Activated CD4-positive, alpha-beta memory T cell treated with anti-CD3 and anti-CD28 coated beads, Interleukin-2, amount 10 ng/mL, durations not matched to agents 7 days and 5 days (primary cell): ENCODE measurements at regions not wholly inside any gene's neighbourhood (a gene's known extent, or its start where the extent isn't known, plus 50 kb on each side); places are given as distances from the start of the nearest gene placed in this dataset.
"Not testable (repeated sequence)": the region's sequence is repeated elsewhere in the genome, so short reads cannot be mapped to it uniquely, and the experiment has no call there.

ENCODE experiments used
- CTCF ChIA-PET: fragments of 350-600 bp; sonication (Branson Sonifier 250); formaldehyde crosslinking; loops from one replicate; lab custom pipeline; 2021; ENCODE audit warnings: antibody characterized with exemption, inconsistent platforms; lab: Charles Lee
- POLR2A ChIA-PET: fragments of 350-600 bp; sonication (Branson Sonifier 250); formaldehyde crosslinking; loops from one replicate; lab custom pipeline; 2021; ENCODE audit warnings: antibody characterized with exemption; lab: Charles Lee
- DNase-seq: peaks from one replicate; pipeline ENCODE4 v3.0.0-alpha.2; 2020
- H3K27ac Mint-ChIP-seq: one replicate; pipeline ENCODE4 v1.8.0; 2021; ENCODE audit warnings: mild to moderate bottlenecking, mixed read lengths
- H3K27me3 Mint-ChIP-seq: one replicate; pipeline ENCODE4 v1.8.0; 2021; ENCODE audit warnings: mixed read lengths
- H3K36me3 Mint-ChIP-seq: one replicate; pipeline ENCODE4 v1.8.0; 2021; ENCODE audit warnings: low read depth, mixed read lengths
- H3K4me1 Mint-ChIP-seq: one replicate; pipeline ENCODE4 v1.8.0; 2021; ENCODE audit warnings: mixed read lengths
- H3K4me3 Mint-ChIP-seq: one replicate; pipeline ENCODE4 v1.8.0; 2021; ENCODE audit warnings: mild to moderate bottlenecking, mixed read lengths
- H3K9me3 Mint-ChIP-seq: one replicate; pipeline ENCODE4 v1.8.0; 2021; ENCODE audit warnings: mixed read lengths

DNA sequence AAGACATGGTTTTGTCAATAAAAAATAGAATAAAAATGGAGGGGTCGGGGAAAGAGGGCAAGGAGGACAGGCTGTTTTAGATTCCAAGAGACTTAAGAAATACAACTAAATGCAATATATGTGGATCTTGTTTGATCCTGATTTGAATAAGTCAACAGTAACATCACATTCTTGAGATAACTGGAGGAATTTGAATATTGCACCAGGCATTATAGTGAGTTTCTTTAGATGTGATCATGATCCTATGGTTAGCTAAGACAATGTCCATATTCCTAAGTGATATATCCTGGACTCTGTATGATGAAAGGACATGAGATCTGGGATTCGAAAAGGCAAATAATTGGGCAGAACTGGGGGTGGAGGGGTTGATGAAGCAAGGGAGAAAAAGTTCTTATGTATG, 311.8 kb downstream of the PLPP3 start:
- Mint-ChIP-seq H3K27me3 (no peaks in the 10 kb centered on the region), H3K9me3 (no peaks in the 10 kb centered on the region), H3K36me3 (no peaks in the 10 kb centered on the region), H3K4me1 (no peaks in the 10 kb centered on the region), H3K27ac (no peak overlapping the region), H3K4me3 (no peak overlapping the region)
- ChIA-PET CTCF (no interaction called here), POLR2A (no interaction called here)
- DNase-seq: no peak

DNA sequence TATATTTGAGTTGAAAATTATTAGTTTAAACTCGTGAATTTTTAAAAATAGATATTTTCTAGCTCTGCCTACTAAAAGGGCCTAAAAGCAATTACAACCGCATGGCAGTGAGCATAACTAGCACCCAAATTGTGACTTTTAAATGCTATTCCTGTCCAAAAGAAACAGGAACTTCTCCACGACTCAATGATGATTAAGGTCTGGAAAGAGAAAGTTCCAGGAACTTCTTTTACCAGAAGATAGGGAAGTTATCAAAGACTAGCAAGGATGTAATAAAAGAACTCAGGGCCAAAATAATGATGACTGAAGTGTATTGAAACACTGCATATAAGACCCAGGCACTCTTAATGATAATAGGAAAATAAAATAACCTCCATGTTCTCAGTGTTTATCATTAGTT, 313.0 kb downstream of the PLPP3 start:
- no peak for DNase-seq
- Mint-ChIP-seq H3K4me1 (no peaks in the 10 kb centered on the region), H3K36me3 (no peaks in the 10 kb centered on the region), H3K27me3 (no peaks in the 10 kb centered on the region), H3K4me3 (no peak overlapping the region), H3K27ac (no peak overlapping the region), H3K9me3 (peaks cover 2% of the 10 kb centered on the region)
- CTCF ChIA-PET: no interaction called here
- POLR2A ChIA-PET: no interaction called here

DNA sequence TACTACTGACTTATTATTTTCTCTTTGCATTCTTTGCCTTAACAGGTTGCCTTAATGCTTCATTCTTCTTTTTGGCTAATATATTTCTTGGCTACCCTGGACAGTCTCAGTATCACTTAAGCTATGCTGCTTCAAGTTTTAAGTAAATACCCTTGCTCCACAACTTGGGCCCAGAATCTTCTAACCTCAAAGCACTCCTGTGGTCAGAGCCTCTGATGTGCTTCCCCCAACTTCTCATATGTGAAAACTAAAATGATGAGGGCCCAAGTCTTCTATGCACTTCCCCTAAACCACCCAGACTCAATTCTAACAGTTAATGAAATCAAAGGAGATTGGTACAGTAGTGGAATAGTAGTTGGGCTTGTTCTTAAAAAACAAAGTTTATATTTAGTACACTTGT, 314.1 kb downstream of the PLPP3 start:
- Mint-ChIP-seq H3K27ac (no peak overlapping the region), H3K36me3 (no peaks in the 10 kb centered on the region), H3K4me1 (no peaks in the 10 kb centered on the region), H3K9me3 (peaks cover 2% of the 10 kb centered on the region), H3K27me3 (no peaks in the 10 kb centered on the region), H3K4me3 (no peak overlapping the region)
- ChIA-PET CTCF (no interaction called here), POLR2A (no interaction called here)
- DNase-seq: no peak

DNA sequence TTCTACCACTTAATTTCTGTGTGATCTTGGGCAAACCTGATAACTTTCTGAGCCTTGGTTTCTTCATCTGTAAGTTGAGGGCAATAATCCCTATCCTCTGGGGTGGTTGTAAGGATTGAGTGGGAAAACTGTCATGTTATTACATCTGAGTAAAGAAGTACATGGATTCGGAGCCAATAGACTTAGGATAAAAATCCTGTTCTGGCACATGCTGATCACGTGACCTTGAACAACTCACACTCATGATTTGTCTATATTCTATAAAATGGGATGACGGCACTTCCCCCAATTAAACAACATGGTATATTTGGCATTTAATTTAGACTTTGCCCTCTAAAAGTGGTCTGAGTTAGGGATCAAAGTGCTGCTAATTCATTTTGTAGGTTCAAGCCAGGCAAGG, 315.5 kb downstream of the PLPP3 start:
- POLR2A ChIA-PET: interaction anchor here (0.6 kb wide), 1 partner anchor 118 kb away, joined by 3 read pairs; no protein-coding TSS in a partner anchor
- Mint-ChIP-seq H3K4me1 (no peaks in the 10 kb centered on the region), H3K9me3 (peaks cover 2% of the 10 kb centered on the region), H3K4me3 (no peak overlapping the region), H3K36me3 (no peaks in the 10 kb centered on the region), H3K27ac (no peak overlapping the region), H3K27me3 (no peaks in the 10 kb centered on the region)
- CTCF ChIA-PET: no interaction called here
- no peak for DNase-seq

DNA sequence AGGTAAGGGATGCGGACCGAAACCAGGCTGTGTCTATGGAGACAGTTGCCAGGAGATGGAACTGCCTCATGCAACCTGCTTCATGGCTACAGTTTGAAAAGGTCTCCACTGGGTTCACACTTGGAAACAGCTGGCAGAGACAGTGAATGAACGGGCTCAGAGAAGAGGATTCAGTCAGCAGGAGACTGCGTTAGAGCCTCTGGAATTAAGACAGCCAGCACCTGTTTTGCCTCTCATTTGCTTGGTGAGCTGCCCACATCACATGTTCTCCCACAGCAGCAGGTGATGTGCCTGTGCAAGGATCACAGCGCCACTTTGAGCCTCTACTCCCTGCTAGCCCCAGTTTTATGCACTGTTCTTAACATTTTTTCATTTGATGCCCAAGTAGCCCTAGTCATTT, 321.0 kb downstream of the PLPP3 start:
- Mint-ChIP-seq H3K4me1 (no peaks in the 10 kb centered on the region), H3K27me3 (no peaks in the 10 kb centered on the region), H3K9me3 (peaks cover 2% of the 10 kb centered on the region), H3K4me3 (no peak overlapping the region), H3K27ac (no peak overlapping the region), H3K36me3 (no peaks in the 10 kb centered on the region)
- POLR2A ChIA-PET: no interaction called here
- no peak for DNase-seq
- CTCF ChIA-PET: no interaction called here

DNA sequence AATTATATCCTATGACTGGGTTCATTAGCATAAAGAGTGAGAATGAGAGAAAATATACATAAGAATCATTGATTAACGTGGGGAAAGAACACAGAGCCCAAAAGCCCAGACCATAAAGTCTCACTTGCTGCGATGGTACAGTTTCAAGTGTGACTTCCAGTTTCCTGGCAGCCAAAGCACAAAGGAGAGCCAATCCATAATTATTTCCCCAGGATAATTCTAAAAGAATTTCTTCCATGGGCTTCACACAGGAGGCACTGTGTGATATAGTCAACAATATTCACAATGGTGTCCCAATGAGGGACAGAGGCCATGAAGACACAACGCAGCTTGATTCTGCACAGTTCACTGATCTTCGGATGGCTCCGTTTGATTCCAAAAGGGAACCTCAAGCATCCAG, 321.6 kb downstream of the PLPP3 start:
- Mint-ChIP-seq H3K4me1 (no peaks in the 10 kb centered on the region), H3K9me3 (peaks cover 2% of the 10 kb centered on the region), H3K27ac (no peak overlapping the region), H3K27me3 (no peaks in the 10 kb centered on the region), H3K36me3 (no peaks in the 10 kb centered on the region), H3K4me3 (no peak overlapping the region)
- no peak for DNase-seq
- POLR2A ChIA-PET: no interaction called here
- CTCF ChIA-PET: no interaction called here

DNA sequence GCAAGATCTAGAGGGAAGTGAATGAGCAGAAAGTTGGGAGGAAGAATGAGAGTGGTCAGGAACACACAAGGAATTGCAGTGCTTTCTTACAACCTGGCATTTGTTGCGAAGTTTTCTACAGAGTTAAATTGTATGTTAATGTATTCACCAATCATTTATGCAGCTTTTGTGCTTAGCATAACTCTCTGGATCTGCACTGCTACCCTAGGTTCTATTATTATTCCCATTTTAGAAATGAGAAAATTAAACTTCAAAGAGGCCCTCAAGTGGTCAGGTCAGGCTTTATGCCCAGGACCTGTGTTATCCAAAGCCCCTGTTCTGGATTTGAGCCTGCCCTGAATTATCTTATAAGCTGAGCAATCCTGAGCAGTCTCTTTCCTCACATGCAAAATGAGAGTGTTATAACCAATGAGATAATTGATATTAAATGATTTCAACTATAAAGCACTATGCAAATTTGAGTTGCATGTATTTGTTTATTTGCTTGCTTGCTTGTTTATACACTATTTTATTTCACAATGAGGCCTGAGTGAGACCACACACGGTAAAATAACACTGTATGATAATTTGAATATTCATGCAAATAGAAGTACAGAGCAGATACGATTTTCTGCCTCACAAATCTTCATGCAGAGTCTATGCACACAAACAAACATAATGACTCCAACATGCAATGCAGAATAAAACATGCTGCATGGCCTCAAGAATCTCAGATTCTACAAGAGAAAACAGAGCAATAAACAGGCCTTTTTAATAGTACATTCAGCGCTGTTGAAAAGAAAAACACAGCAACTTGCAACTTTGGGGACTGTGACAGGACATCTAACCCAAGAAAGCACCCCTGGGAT, 323.0 kb downstream of the PLPP3 start:
- H3K4me3 Mint-ChIP-seq: no peak overlapping the region

DNA sequence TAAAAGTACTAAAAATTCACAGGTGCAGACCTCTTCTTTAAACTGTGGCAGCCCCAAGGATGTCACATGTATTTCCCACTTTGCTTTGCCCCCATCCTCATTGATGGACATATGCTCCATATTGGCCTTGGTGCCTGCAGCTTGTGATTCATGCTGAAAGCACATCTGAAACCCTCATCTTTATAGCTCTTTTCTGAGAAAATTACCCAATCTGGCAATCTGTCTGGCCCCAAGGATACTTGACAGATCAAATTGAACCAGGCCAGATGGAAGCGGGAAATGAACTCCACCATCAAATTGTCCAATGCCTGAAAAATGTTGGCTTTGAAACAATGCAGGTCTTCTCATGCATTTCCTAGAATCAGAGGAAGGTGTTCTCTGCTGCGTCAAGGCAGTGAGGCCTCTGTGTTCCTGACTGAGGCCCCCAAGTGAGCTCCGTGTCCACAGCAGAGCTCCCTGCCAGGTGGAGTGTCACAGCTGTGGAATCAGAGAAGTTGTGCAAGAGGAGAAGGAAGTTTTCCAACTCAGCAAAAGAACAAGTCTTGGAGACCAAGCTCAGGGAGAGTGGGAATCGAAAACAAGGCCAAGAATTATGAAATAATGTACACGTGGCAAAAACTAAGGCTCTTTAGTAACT, 323.7 kb downstream of the PLPP3 start:
- DNase-seq: no peak
- no peaks in the 10 kb centered on the region for H3K4me1 Mint-ChIP-seq
- no peaks in the 10 kb centered on the region for H3K27me3 Mint-ChIP-seq
- H3K9me3 Mint-ChIP-seq: no peaks in the 10 kb centered on the region
- H3K4me3 Mint-ChIP-seq: no peak overlapping the region
- ChIA-PET CTCF (no interaction called here), POLR2A (no interaction called here)
- H3K27ac Mint-ChIP-seq: no peak overlapping the region
- no peaks in the 10 kb centered on the region for H3K36me3 Mint-ChIP-seq

More for the DNA sequence above, 323.0 kb downstream of the PLPP3 start:
- POLR2A ChIA-PET: no interaction called here
- Mint-ChIP-seq H3K36me3 (no peaks in the 10 kb centered on the region), H3K9me3 (no peaks in the 10 kb centered on the region), H3K4me1 (no peaks in the 10 kb centered on the region), H3K27ac (no peak overlapping the region), H3K27me3 (no peaks in the 10 kb centered on the region)
- DNase-seq: no peak
- CTCF ChIA-PET: no interaction called here

DNA sequence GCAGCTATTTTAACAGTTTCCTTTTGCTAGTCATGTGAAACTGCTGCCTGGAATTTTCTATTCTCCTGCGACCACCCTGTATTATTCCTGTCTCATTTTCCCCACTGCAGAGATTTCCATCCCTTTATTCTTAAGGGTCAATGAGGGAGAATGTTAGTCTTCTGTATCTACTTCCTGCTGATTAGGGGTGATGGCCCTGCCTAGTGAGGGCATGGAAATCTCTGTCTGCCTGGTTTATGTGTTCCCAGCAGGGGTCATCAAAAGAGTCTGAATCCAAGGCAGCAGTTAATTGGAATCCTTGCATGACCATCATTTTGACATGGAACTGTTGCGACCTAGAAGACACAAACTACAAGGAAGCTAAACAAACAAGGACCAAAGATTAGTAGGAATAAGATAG, 325.2 kb downstream of the PLPP3 start:
- ChIA-PET CTCF (no interaction called here), POLR2A (no interaction called here)
- Mint-ChIP-seq H3K27ac (no peak overlapping the region), H3K4me3 (no peak overlapping the region), H3K9me3 (no peaks in the 10 kb centered on the region), H3K36me3 (no peaks in the 10 kb centered on the region), H3K4me1 (no peaks in the 10 kb centered on the region), H3K27me3 (no peaks in the 10 kb centered on the region)
- DNase-seq: no peak

DNA sequence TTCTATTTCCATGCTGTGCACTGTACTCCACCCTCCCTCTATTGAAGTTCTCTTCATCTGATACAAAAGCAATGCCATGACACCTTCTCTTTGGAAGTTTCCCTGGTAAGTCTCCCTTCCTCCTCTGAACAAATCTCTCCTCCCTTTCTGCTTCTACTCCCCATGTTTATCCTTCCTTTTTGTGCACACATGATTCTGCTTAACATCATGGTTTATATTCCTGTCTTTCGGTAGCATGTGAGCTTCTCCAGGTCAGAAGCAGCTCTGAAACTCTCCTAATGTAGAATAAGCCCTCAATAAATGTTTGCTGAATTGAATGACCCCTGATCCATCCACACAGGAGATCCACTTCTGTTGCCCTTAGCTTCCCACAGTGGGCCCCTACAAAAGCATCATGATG, 328.6 kb downstream of the PLPP3 start:
- Mint-ChIP-seq H3K4me3 (no peak overlapping the region), H3K9me3 (peaks cover 5% of the 10 kb centered on the region), H3K36me3 (no peaks in the 10 kb centered on the region), H3K27ac (no peak overlapping the region), H3K4me1 (no peaks in the 10 kb centered on the region), H3K27me3 (no peaks in the 10 kb centered on the region)
- POLR2A ChIA-PET: no interaction called here
- CTCF ChIA-PET: no interaction called here
- no peak for DNase-seq

DNA sequence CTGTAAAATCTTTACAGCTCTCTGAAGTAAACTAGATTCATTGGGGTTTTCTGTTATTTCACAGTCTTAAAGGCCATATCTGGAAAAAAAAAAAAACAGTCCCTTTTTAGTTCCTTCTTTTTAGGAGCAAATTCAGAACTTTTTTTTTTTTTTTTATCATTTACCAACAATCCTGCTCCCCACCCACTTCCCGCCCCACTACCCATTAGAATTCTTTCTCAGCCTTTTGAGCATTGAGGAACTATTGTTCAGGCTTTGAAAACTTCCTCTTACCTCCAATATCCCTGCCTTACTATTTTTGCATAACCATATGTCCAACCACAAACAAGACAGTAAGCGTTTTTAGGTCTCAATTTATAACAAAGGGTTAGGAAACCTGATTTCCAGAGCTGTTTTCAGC, 330.1 kb downstream of the PLPP3 start:
- CTCF ChIA-PET: no interaction called here
- Mint-ChIP-seq H3K27ac (no peak overlapping the region), H3K4me3 (no peak overlapping the region), H3K36me3 (no peaks in the 10 kb centered on the region), H3K9me3 (peaks cover 5% of the 10 kb centered on the region), H3K27me3 (no peaks in the 10 kb centered on the region), H3K4me1 (no peaks in the 10 kb centered on the region)
- POLR2A ChIA-PET: no interaction called here
- DNase-seq: no peak

DNA sequence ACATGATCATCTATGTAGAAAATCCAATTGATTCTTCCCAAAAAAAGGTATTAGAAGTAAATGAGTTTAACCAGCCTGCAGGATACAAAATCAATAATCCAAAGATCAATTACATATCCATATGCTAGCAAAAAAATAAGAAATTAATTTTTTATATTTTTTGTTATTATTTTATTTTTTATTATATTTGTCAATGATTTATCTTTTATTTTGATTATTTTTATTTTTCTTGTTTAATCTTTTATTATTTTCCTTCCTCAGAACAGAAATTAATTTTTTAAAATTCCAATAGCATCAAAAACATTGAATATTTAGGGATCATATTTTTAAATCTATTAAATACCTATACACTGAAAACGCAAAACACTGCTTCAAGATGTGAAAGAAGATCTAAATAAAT, 331.2 kb downstream of the PLPP3 start:
- Mint-ChIP-seq H3K9me3 (peaks cover 5% of the 10 kb centered on the region), H3K27ac (no peak overlapping the region), H3K36me3 (no peaks in the 10 kb centered on the region), H3K4me1 (no peaks in the 10 kb centered on the region), H3K27me3 (no peaks in the 10 kb centered on the region), H3K4me3 (no peak overlapping the region)
- POLR2A ChIA-PET: no interaction called here
- CTCF ChIA-PET: no interaction called here
- DNase-seq: no peak

DNA sequence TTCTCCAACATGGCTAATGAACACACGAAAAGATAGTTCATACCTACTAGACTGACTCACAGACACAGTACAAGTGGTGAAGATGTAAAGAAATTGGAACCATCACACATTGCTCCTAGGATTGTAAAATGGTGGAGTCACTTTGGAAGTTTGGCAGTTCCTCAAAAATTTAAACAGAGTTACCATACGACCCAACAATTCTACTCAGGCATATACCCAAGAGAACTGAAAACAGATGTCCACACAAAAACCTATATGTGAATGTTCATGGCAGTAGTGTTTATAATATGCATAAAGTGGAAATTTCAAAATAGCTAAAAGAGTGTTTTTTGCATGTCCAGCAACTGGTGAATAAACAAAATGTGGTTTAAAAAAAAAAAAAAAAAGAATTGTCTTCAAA, 332.6 kb downstream of the PLPP3 start:
- H3K27me3 Mint-ChIP-seq, POLR2A ChIA-PET, H3K4me3 Mint-ChIP-seq, H3K27ac Mint-ChIP-seq, H3K9me3 Mint-ChIP-seq, CTCF ChIA-PET, H3K36me3 Mint-ChIP-seq, DNase-seq, H3K4me1 Mint-ChIP-seq: not testable (repeated sequence)

DNA sequence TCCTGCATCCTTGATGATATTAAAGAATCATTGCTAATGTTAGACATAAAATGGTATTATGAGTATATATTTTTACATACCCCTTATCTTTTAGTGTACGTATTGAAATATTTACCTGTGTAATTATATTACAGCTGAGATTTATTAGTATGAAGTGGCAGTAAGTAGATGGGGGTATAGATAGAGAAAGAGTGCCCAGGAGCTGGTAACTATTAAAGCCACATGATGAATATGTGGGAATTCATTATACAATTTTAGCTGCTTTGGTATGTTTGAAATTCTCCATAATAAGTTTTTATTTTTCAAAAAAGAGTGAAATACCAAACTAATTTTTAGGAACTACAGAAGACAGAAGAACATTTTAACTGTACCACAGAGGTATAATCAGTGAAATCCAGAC, 339.0 kb downstream of the PLPP3 start:
- no peak overlapping the region for H3K4me3 Mint-ChIP-seq
- POLR2A ChIA-PET: no interaction called here
- peaks cover 5% of the 10 kb centered on the region for H3K9me3 Mint-ChIP-seq
- CTCF ChIA-PET: no interaction called here
- no peak for DNase-seq
- no peaks in the 10 kb centered on the region for H3K27me3 Mint-ChIP-seq
- no peak overlapping the region for H3K27ac Mint-ChIP-seq
- H3K4me1 Mint-ChIP-seq: no peaks in the 10 kb centered on the region
- H3K36me3 Mint-ChIP-seq: no peaks in the 10 kb centered on the region
